Activated B cell treated with CpG ODN at 0.5 μM for 24 hours (primary cell): ENCODE measurements at regions not wholly inside any gene's neighbourhood (a gene's known extent, or its start where the extent isn't known, plus 50 kb on each side); places are given as distances from the start of the nearest gene placed in this dataset.

Experiments used
- ATAC-seq: fragments of 200-7000 bp; cut with Tn5 transposase; one replicate; pipeline ENCODE4 v1.10.0; 2021; ENCODE audit warnings: low read depth, mild to moderate bottlenecking, moderate library complexity
- CTCF ChIA-PET: fragments of 350-600 bp; sonication (Branson Sonifier 250); formaldehyde crosslinking; loops from one replicate; lab custom pipeline; 2021; ENCODE audit warnings: antibody characterized with exemption; lab: Charles Lee
- POLR2A ChIA-PET: fragments of 350-600 bp; sonication (Branson Sonifier 250); formaldehyde crosslinking; loops from one replicate; lab custom pipeline; 2021; ENCODE audit warnings: antibody characterized with exemption; lab: Charles Lee
- DNase-seq: peaks from one replicate; pipeline ENCODE4 v3.0.0; 2022
- H3K27ac Mint-ChIP-seq: one replicate; pipeline ENCODE4 v1.8.0; 2020; ENCODE audit warnings: mixed read lengths
- H3K27me3 Mint-ChIP-seq: one replicate; pipeline ENCODE4 v1.8.0; 2021; ENCODE audit warnings: mixed read lengths
- H3K36me3 Mint-ChIP-seq: one replicate; pipeline ENCODE4 v1.8.0; 2021; ENCODE audit warnings: low read depth, mixed read lengths
- H3K4me1 Mint-ChIP-seq: one replicate; pipeline ENCODE4 v1.8.0; 2021; ENCODE audit warnings: mixed read lengths
- H3K4me3 Mint-ChIP-seq: one replicate; pipeline ENCODE4 v1.8.0; 2020; ENCODE audit warnings: mild to moderate bottlenecking, mixed read lengths
- H3K9me3 Mint-ChIP-seq: one replicate; pipeline ENCODE4 v1.8.0; 2020; ENCODE audit warnings: mixed read lengths
- CTCF ChIP-seq: fragments of 200-600 bp; IDR thresholded peaks from one replicate; pipeline ENCODE4 v1.8.0; 2022; ENCODE audit warnings: antibody characterized with exemption, mild to moderate bottlenecking
- intact Hi-C: fragments of 100-400 bp; cut with micrococcal nuclease; formaldehyde crosslinking; loops from one replicate; pipeline ENCODE4 v1.15.1; 2024

- ATAC-seq (no peak), DNase-seq (no peak)
- ChIA-PET CTCF (no interaction called here), POLR2A (no interaction called here)
- intact Hi-C loops = no loop called here
- TF ChIP-seq CTCF = no peak
- H3K27me3 Mint-ChIP-seq = no peaks in the 10 kb centered on the region
- peaks cover 10% of the 10 kb centered on the region for H3K9me3 Mint-ChIP-seq
- no peak overlapping the region for H3K27ac Mint-ChIP-seq
- no peaks in the 10 kb centered on the region for H3K36me3 Mint-ChIP-seq
- H3K4me3 Mint-ChIP-seq = no peak overlapping the region
- H3K4me1 Mint-ChIP-seq = no peaks in the 10 kb centered on the region
Observed at GRCh38 chr2:79294994-79295393, 135.4 kb upstream of the REG3A start.

GRCh38 chr2:79292958-79293315 is 133.4 kb upstream of the REG3A start:
- no peak for TF ChIP-seq CTCF
- H3K36me3 Mint-ChIP-seq = no peaks in the 10 kb centered on the region
- intact Hi-C loops = no loop called here
- ChIA-PET CTCF (no interaction called here), POLR2A (no interaction called here)
- no peaks in the 10 kb centered on the region for H3K27me3 Mint-ChIP-seq
- no peak for ATAC-seq
- no peaks in the 10 kb centered on the region for H3K4me1 Mint-ChIP-seq
- no peak overlapping the region for H3K27ac Mint-ChIP-seq
- no peak for DNase-seq
- no peak overlapping the region for H3K4me3 Mint-ChIP-seq
- peaks cover 11% of the 10 kb centered on the region for H3K9me3 Mint-ChIP-seq

- H3K9me3 Mint-ChIP-seq = peaks cover 8% of the 10 kb centered on the region
- ChIA-PET POLR2A (no interaction called here), CTCF (no interaction called here)
- intact Hi-C loops = no loop called here
- H3K27me3 Mint-ChIP-seq = no peaks in the 10 kb centered on the region
- TF ChIP-seq CTCF = no peak
- H3K36me3 Mint-ChIP-seq = no peaks in the 10 kb centered on the region
- H3K27ac Mint-ChIP-seq = no peak overlapping the region
- H3K4me3 Mint-ChIP-seq = no peak overlapping the region
- H3K4me1 Mint-ChIP-seq = no peaks in the 10 kb centered on the region
- no peak for ATAC-seq
- no peak for DNase-seq
Observed at GRCh38 chr2:79292239-79292957, 132.8 kb upstream of the REG3A start.

GRCh38 chr2:79275863-79276262 is 116.3 kb upstream of the REG3A start:
- Mint-ChIP-seq H3K4me1 (no peaks in the 10 kb centered on the region), H3K9me3 (peaks cover 10% of the 10 kb centered on the region), H3K36me3 (no peaks in the 10 kb centered on the region), H3K27ac (no peak overlapping the region), H3K27me3 (no peaks in the 10 kb centered on the region), H3K4me3 (no peak overlapping the region)
- no peak for TF ChIP-seq CTCF
- DNase-seq = no peak
- no peak for ATAC-seq
- ChIA-PET CTCF (no interaction called here), POLR2A (no interaction called here)
- intact Hi-C loops = no loop called here

- intact Hi-C loops = no loop called here
- Mint-ChIP-seq H3K27ac (no peak overlapping the region), H3K9me3 (peaks cover 10% of the 10 kb centered on the region), H3K27me3 (no peaks in the 10 kb centered on the region), H3K4me3 (no peak overlapping the region), H3K36me3 (no peaks in the 10 kb centered on the region), H3K4me1 (no peaks in the 10 kb centered on the region)
- ATAC-seq (no peak), DNase-seq (no peak)
- TF ChIP-seq CTCF = no peak
- ChIA-PET POLR2A (no interaction called here), CTCF (no interaction called here)
Observed at GRCh38 chr2:79275197-79275596, 115.6 kb upstream of the REG3A start.
